WTC11 (cell line): ENCODE measurements at regions not wholly inside any gene's neighbourhood (a gene's known extent, or its start where the extent isn't known, plus 50 kb on each side); places are given as distances from the start of the nearest gene placed in this dataset.

Experiments
- FOXP1 ChIP-seq: sonication (generic); formaldehyde crosslinking; IDR thresholded peaks from 2 replicates; pipeline ENCODE4 v1.8.0; 2022; ENCODE audit warnings: missing genetic modification reagents, mild to moderate bottlenecking, moderate library complexity, borderline replicate concordance
- GTF2I ChIP-seq: fragments of 250-450 bp; sonication (Bioruptor Pico); conservative IDR thresholded peaks from 2 replicates; pipeline ENCODE4 v1.4.0; 2021; ENCODE audit warnings: mild to moderate bottlenecking
- RELA ChIP-seq: sonication (generic); formaldehyde crosslinking; IDR thresholded peaks from 2 replicates; pipeline ENCODE4 v1.8.1; 2022; ENCODE audit warnings: missing genetic modification reagents, mild to moderate bottlenecking, borderline replicate concordance
- TF ChIP-seq, protein P1 (sequence below): sonication (generic); formaldehyde crosslinking; IDR thresholded peaks from 2 replicates; pipeline ENCODE4 v1.8.1; 2022; ENCODE audit warnings: mild to moderate bottlenecking, missing genetic modification reagents, moderate library complexity, borderline replicate concordance
- TF ChIP-seq, protein P2 (sequence below): sonication (generic); formaldehyde crosslinking; IDR thresholded peaks from 2 replicates; pipeline ENCODE4 v1.8.0; 2022; ENCODE audit warnings: mild to moderate bottlenecking, missing genetic modification reagents

DNA sequence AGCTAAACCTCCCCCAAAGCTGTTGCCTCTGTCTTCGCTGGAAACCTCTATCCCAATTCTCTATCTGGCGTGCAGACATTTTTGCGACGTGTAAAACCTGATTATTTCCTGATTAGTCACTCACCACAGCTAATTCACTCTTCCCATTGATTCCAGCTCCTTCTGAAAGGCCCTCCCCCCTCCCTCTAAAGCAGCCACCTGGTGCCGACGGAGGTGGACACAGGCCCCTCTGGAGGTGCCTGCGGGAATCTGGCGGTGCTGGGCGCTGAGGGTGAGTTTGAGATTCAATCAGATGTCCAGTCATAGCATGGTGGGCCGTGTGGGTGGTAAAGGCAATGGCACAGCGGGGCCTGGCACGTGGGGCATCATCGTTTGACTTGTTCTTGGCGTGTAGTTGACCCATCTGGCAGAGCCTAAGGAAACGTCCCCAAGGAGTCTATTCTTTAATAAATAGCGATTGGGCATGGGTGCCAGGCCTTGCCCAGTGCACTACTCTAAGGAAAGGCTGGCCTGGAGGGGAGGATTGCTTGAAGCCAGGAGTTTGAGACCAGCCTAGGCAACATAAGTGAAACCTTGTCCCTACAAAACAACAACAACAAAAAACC is 271.1 kb upstream of the MVB12B start:
- TF ChIP-seq, protein P1, sequence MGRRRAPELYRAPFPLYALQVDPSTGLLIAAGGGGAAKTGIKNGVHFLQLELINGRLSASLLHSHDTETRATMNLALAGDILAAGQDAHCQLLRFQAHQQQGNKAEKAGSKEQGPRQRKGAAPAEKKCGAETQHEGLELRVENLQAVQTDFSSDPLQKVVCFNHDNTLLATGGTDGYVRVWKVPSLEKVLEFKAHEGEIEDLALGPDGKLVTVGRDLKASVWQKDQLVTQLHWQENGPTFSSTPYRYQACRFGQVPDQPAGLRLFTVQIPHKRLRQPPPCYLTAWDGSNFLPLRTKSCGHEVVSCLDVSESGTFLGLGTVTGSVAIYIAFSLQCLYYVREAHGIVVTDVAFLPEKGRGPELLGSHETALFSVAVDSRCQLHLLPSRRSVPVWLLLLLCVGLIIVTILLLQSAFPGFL, result no peak
- TF ChIP-seq, protein P2, sequence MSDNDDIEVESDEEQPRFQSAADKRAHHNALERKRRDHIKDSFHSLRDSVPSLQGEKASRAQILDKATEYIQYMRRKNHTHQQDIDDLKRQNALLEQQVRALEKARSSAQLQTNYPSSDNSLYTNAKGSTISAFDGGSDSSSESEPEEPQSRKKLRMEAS (CRISPR knock-in tag), result no peak
- no peak for TF ChIP-seq RELA (CRISPR knock-in tag)
- TF ChIP-seq FOXP1 (CRISPR knock-in tag), result no peak
- TF ChIP-seq GTF2I, result no peak
